ENCODE measurements at regions not wholly inside any gene's neighbourhood (a gene's known extent, or its start where the extent isn't known, plus 50 kb on each side); places are given as distances from the start of the nearest gene placed in this dataset.

GRCh38 chr9:40926404-40927259 lies 201.8 kb downstream of the FOXD4L6 start:
- TF ChIP-seq EZH2phosphoT487 (IDR thresholded peaks at IDR 0.05; ENCODE audit: low read depth) (no peak), CTCF (IDR thresholded peaks at IDR 0.05; ENCODE audit: low read depth, low read length) (no peak)
